Epithelial cell of proximal tubule (primary cell): ENCODE measurements at regions not wholly inside any gene's neighbourhood (a gene's known extent, or its start where the extent isn't known, plus 50 kb on each side); places are given as distances from the start of the nearest gene placed in this dataset.

ENCODE experiments used
- DNase-seq: peaks from one replicate; pipeline ENCODE4 v3.0.0-alpha.2; 2011; ENCODE audit warnings: low read depth
- H3K4me3 ChIP-seq: 2 replicates; pipeline ENCODE4 v1.5.1; 2011; ENCODE audit warnings: low read depth, mild to moderate bottlenecking, low read length
- CTCF ChIP-seq: conservative IDR thresholded peaks from 2 replicates; pipeline ENCODE4 v1.5.1; 2012; ENCODE audit warnings: low read depth, mild to moderate bottlenecking, low read length

- DNase-seq: no peak
- TF ChIP-seq CTCF: no peak
- H3K4me3 ChIP-seq: no peak overlapping the region
These were observed 54.5 kb upstream of the SETBP1 start for GRCh38 chr18:44626236-44626635.

GRCh38 chr18:44626807-44627206 is 53.9 kb upstream of the SETBP1 start:
- TF ChIP-seq CTCF: no peak
- DNase-seq: no peak
- H3K4me3 ChIP-seq: no peak overlapping the region

- DNase-seq: no peak
- H3K4me3 ChIP-seq: no peak overlapping the region
- TF ChIP-seq CTCF: no peak
These were observed 53.4 kb upstream of the SETBP1 start for GRCh38 chr18:44627280-44627679.

GRCh38 chr18:44629406-44629805 is 51.3 kb upstream of the SETBP1 start:
- no peak overlapping the region for H3K4me3 ChIP-seq
- TF ChIP-seq CTCF: no peak
- no peak for DNase-seq

GRCh38 chr18:44630118-44630517 is 50.6 kb upstream of the SETBP1 start:
- no peak for DNase-seq
- no peak overlapping the region for H3K4me3 ChIP-seq
- TF ChIP-seq CTCF: no peak
